ENCODE measurements at regions not wholly inside any gene's neighbourhood (a gene's known extent, or its start where the extent isn't known, plus 50 kb on each side); places are given as distances from the start of the nearest gene placed in this dataset.
"Not testable (repeated sequence)": the region's sequence is repeated elsewhere in the genome, so short reads cannot be mapped to it uniquely, and the experiment has no call there.

DNA sequence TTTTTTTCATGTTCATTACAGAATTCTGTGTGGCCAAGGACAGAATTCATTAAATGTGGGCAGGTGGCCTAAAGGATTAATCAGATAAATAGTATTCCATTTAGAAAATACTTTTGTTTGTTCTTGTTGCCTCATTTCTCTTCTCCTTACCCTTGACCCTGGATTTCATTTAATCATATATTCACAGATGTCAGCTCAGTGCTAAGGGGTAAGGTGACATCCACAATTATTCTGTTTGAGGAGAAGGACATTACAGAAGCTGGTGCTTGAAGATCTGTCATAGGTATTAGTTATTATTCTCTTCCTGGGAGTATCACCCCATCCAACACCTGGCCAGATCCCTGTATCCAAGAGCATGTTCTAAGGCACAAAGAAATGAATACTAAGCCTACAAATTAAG, 961.1 kb downstream of the XPNPEP1 start:
- intact Hi-C loops (cut with DNase I), result no loop called here
- TF ChIP-seq EP300 (IDR thresholded peaks at IDR 0.05) (no peak), POLR2A (IDR thresholded peaks at IDR 0.05; ENCODE audit: low read depth) (no peak), POLR2AphosphoS5 (IDR thresholded peaks at IDR 0.05) (no peak)
- TF ChIP-seq, protein P1, sequence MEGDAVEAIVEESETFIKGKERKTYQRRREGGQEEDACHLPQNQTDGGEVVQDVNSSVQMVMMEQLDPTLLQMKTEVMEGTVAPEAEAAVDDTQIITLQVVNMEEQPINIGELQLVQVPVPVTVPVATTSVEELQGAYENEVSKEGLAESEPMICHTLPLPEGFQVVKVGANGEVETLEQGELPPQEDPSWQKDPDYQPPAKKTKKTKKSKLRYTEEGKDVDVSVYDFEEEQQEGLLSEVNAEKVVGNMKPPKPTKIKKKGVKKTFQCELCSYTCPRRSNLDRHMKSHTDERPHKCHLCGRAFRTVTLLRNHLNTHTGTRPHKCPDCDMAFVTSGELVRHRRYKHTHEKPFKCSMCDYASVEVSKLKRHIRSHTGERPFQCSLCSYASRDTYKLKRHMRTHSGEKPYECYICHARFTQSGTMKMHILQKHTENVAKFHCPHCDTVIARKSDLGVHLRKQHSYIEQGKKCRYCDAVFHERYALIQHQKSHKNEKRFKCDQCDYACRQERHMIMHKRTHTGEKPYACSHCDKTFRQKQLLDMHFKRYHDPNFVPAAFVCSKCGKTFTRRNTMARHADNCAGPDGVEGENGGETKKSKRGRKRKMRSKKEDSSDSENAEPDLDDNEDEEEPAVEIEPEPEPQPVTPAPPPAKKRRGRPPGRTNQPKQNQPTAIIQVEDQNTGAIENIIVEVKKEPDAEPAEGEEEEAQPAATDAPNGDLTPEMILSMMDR (IDR thresholded peaks at IDR 0.05), result no peak
- no peak overlapping the region for H3K27ac ChIP-seq (replicated peaks in 1 of 4)
- no peaks in the 10 kb centered on the region for H3K36me3 ChIP-seq
- H3K4me3 ChIP-seq, result no peak overlapping the region
- no peak for DNase-seq (ENCODE audit: extremely low spot score)
- no peaks in the 10 kb centered on the region for H3K4me1 ChIP-seq
- no peaks in the 10 kb centered on the region for H3K9me3 ChIP-seq
- H3K27me3 ChIP-seq, result no peaks in the 10 kb centered on the region

DNA sequence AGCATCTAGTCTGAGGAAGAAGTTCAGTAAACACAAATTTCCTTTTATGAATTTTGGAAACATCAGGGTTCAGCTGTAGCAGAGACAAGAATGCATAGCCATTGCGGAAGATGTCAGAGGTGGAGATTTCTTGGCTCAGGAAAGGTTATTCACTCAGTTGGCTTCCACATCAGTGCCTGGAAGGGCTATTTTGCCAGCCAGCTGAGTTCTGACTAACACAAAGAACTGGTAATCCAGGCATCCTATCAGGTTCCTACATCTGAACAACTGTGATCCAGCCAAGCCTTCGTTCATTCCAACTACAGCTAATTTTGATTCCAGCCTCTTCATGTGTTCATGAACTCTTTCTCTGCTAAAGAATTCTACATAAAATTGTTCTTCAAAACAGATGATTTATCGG, 965.6 kb downstream of the XPNPEP1 start:
- no peaks in the 10 kb centered on the region for H3K36me3 ChIP-seq
- 81% methylated on average over 3 of the region's 3 CpGs for WGBS
- H3K4me1 ChIP-seq, result no peaks in the 10 kb centered on the region
- no peak for TF ChIP-seq POLR2AphosphoS5 (IDR thresholded peaks at IDR 0.05)
- TF ChIP-seq, protein P1 (IDR thresholded peaks at IDR 0.05), result no peak
- DNase-seq (ENCODE audit: extremely low spot score), result no peak
- no peak overlapping the region for H3K27ac ChIP-seq (replicated peaks in 1 of 4)
- no peaks in the 10 kb centered on the region for H3K27me3 ChIP-seq
- no peak overlapping the region for H3K4me3 ChIP-seq
- peaks cover 0 to 3% (median 0%) of the 10 kb centered on the region in 4 donors for H3K9me3 ChIP-seq
- intact Hi-C loops (cut with DNase I), result no loop called here

DNA sequence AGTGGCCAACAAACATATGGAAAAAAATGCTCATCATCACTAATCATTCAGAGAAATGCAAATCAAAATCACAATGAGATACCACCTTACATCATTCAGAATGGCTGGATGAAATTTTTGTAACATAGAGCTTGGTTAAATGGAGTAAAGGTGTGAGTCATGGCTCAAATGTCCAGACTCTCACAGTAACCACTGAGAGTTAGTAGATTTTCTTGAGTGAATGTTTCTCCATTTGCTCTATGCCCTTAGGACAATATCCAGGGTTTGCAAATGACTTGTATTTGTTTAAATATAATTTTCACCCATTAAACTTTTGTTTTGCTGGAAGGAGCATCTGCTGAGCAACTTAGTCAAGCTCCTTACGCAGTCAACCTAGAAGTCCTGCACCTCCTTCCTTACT, 967.2 kb downstream of the XPNPEP1 start:
- Histone ChIP-seq H3K27me3 (no peaks in the 10 kb centered on the region), H3K27ac (replicated peaks in 1 of 4) (no peak overlapping the region), H3K4me3 (no peak overlapping the region), H3K4me1 (no peaks in the 10 kb centered on the region), H3K9me3 (peaks cover 0 to 3% (median under 1%) of the 10 kb centered on the region in 4 donors), H3K36me3 (no peaks in the 10 kb centered on the region)
- intact Hi-C loops (cut with DNase I), result no loop called here
- DNase-seq (ENCODE audit: extremely low spot score), result no peak
- WGBS, result 89% methylated on average over 1 of the region's 1 CpG
- no peak for TF ChIP-seq POLR2A (IDR thresholded peaks at IDR 0.05; ENCODE audit: low read depth)
- TF ChIP-seq, protein P1 (IDR thresholded peaks at IDR 0.05), result no peak
- TF ChIP-seq POLR2AphosphoS5 (IDR thresholded peaks at IDR 0.05), result no peak
- no peak for TF ChIP-seq EP300 (IDR thresholded peaks at IDR 0.05)

DNA sequence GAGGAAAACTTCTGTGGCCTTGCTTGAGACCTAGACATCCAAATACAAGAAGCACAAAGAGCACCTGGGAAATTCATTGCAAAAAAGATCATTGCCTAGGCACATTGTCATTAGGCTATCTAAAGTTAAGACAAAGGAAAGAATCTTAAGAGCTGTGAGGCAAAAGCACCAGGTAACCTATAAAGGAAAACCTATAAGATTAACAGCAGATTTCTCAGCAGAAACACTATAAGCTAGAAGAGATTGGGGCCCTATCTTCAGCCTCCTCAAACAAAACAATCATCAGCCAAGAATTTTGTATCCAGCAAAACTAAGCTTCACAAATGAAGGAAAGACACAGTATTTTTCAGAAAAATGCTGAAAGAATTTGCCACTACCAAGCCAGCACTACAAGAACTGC, 1003.3 kb downstream of the XPNPEP1 start:
- peaks cover 0 to 20% (median 2%) of the 10 kb centered on the region in 4 donors for H3K9me3 ChIP-seq
- H3K27me3 ChIP-seq; H3K4me3 ChIP-seq; DNase-seq (ENCODE audit: extremely low spot score); H3K36me3 ChIP-seq; H3K27ac ChIP-seq (replicated peaks in 1 of 4); H3K4me1 ChIP-seq; intact Hi-C loops (cut with DNase I): not testable (repeated sequence)

DNA sequence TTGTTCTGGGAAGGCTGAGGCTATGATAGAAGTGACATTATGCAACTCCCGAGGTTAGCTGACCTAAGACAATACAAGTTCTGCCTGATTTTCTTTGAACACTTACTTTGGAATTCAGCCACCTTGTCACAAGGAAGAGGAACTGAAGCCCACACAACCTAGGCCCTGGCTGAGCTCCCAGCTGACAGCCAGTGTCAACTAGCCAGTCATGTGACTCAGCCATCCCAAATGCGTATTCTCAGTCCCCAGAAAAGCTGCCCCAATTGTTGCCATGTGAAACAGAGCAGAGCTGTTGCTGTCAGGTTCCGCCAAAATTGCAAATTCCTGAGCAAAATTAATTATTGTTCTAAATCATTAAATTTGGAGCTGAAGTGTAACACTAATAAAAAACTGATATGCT, 1010.0 kb downstream of the XPNPEP1 start:
- Histone ChIP-seq H3K36me3 (no peaks in the 10 kb centered on the region), H3K9me3 (no peaks in the 10 kb centered on the region), H3K4me1 (peaks cover 0 to 12% (median 11%) of the 10 kb centered on the region in 4 donors), H3K4me3 (no peak overlapping the region), H3K27me3 (peaks cover 0 to 14% (median 2%) of the 10 kb centered on the region in 4 donors), H3K27ac (replicated peaks in 1 of 4) (no peak overlapping the region)
- TF ChIP-seq EP300 (IDR thresholded peaks at IDR 0.05), result no peak
- TF ChIP-seq POLR2A (IDR thresholded peaks at IDR 0.05; ENCODE audit: low read depth), result no peak
- no peak for TF ChIP-seq POLR2AphosphoS5 (IDR thresholded peaks at IDR 0.05)
- TF ChIP-seq, protein P1 (IDR thresholded peaks at IDR 0.05), result no peak
- DNase-seq (ENCODE audit: extremely low spot score), result no peak
- 65% methylated on average over 3 of the region's 3 CpGs for WGBS
- intact Hi-C loops (cut with DNase I), result no loop called here
